ENCODE measurements at regions not wholly inside any gene's neighbourhood (a gene's known extent, or its start where the extent isn't known, plus 50 kb on each side); places are given as distances from the start of the nearest gene placed in this dataset.

GRCh38 chr21:26739189-26739588 is 106.0 kb downstream of the ADAMTS1 start:
- TF ChIP-seq CTCF (conservative IDR thresholded peaks at IDR 0.05; ENCODE audit: low read length) (no peak), EZH2phosphoT487 (IDR thresholded peaks at IDR 0.05; ENCODE audit: borderline replicate concordance) (no peak)

All from Loucy (cell line).